H9 (cell line): ENCODE measurements at regions not wholly inside any gene's neighbourhood (a gene's known extent, or its start where the extent isn't known, plus 50 kb on each side); places are given as distances from the start of the nearest gene placed in this dataset.

Experiments
- DNase-seq: peaks from one replicate; pipeline ENCODE4 v3.0.0-alpha.2; 2017
- H2AFZ ChIP-seq: one replicate; pipeline ENCODE4 v1.6.1; 2013; ENCODE audit warnings: mild to moderate bottlenecking, low read length, control low read depth, moderate library complexity
- H2AK5ac ChIP-seq: 2 replicates; pipeline ENCODE4 v1.6.1; 2013; ENCODE audit warnings: low read length, control low read depth, mixed read lengths; ENCODE audit not compliant: insufficient read length
- H2BK120ac ChIP-seq: one replicate; pipeline ENCODE4 v1.6.1; 2013; ENCODE audit warnings: low read depth, mild to moderate bottlenecking, low read length, control low read depth, inconsistent platforms; ENCODE audit not compliant: poor library complexity, severe bottlenecking
- H2BK12ac ChIP-seq: 2 replicates; pipeline ENCODE4 v1.6.1; 2013; ENCODE audit warnings: low read length, control low read depth, mixed read lengths, low read depth; ENCODE audit not compliant: insufficient read length
- H2BK15ac ChIP-seq: 2 replicates; pipeline ENCODE4 v1.6.1; 2013; ENCODE audit warnings: low read depth, low read length, control low read depth
- H2BK20ac ChIP-seq: one replicate; pipeline ENCODE4 v1.6.1; 2013; ENCODE audit warnings: low read depth, mild to moderate bottlenecking, low read length, control low read depth, inconsistent platforms; ENCODE audit not compliant: poor library complexity, severe bottlenecking
- H2BK5ac ChIP-seq: 2 replicates; pipeline ENCODE4 v1.6.1; 2013; ENCODE audit warnings: low read length, control low read depth, mixed read lengths; ENCODE audit not compliant: insufficient read length
- H3K14ac ChIP-seq: 2 replicates; pipeline ENCODE4 v1.6.1; 2013; ENCODE audit warnings: low read length, control low read depth; ENCODE audit not compliant: insufficient read depth
- H3K18ac ChIP-seq: 2 replicates; pipeline ENCODE4 v1.6.1; 2013; ENCODE audit warnings: low read depth, mild to moderate bottlenecking, mixed read lengths, low read length, control low read depth; ENCODE audit not compliant: insufficient read length
- H3K23ac ChIP-seq: 2 replicates; pipeline ENCODE4 v1.6.1; 2013; ENCODE audit warnings: low read length, control low read depth, mixed read lengths, low read depth; ENCODE audit not compliant: insufficient read length
- H3K23me2 ChIP-seq: 2 replicates; pipeline ENCODE4 v1.6.1; 2013; ENCODE audit warnings: low read depth, mild to moderate bottlenecking, mixed read lengths, low read length, control low read depth; ENCODE audit not compliant: insufficient read length, poor library complexity, severe bottlenecking
- H3K27ac ChIP-seq: 2 replicates; pipeline ENCODE4 v1.5.1; 2013; ENCODE audit warnings: low read length, control low read depth, mixed read lengths, low read depth; ENCODE audit not compliant: insufficient read length
- H3K27me3 ChIP-seq: 2 replicates; pipeline ENCODE4 v1.6.1; 2013; ENCODE audit warnings: low read length, control low read depth, inconsistent platforms; ENCODE audit not compliant: insufficient read depth
- H3K4ac ChIP-seq: 2 replicates; pipeline ENCODE4 v1.6.1; 2013; ENCODE audit warnings: low read depth, mild to moderate bottlenecking, control low read depth, inconsistent platforms, low read length, moderate library complexity
- H3K4me1 ChIP-seq: 2 replicates; pipeline ENCODE4 v1.6.1; 2013; ENCODE audit warnings: low read length, control low read depth, inconsistent platforms; ENCODE audit not compliant: insufficient read depth
- H3K4me2 ChIP-seq: 2 replicates; pipeline ENCODE4 v1.6.1; 2013; ENCODE audit warnings: low read length, control low read depth, mixed read lengths; ENCODE audit not compliant: insufficient read length, insufficient read depth
- H3K56ac ChIP-seq: 2 replicates; pipeline ENCODE4 v1.6.1; 2013; ENCODE audit warnings: low read depth, mild to moderate bottlenecking, mixed read lengths, low read length, control low read depth; ENCODE audit not compliant: insufficient read length
- H3K79me1 ChIP-seq: 2 replicates; pipeline ENCODE4 v1.6.1; 2013; ENCODE audit warnings: low read depth, mild to moderate bottlenecking, moderate library complexity, low read length, control low read depth, inconsistent platforms; ENCODE audit not compliant: insufficient read depth, poor library complexity, severe bottlenecking
- H3K79me2 ChIP-seq: 2 replicates; pipeline ENCODE4 v1.6.1; 2013; ENCODE audit warnings: low read length, control low read depth, inconsistent platforms; ENCODE audit not compliant: insufficient read depth
- H3K9ac ChIP-seq: 2 replicates; pipeline ENCODE4 v1.6.1; 2013; ENCODE audit warnings: low read length, control low read depth, mixed read lengths; ENCODE audit not compliant: insufficient read length; ENCODE audit errors: extremely low read depth
- H3K9me3 ChIP-seq: one replicate; pipeline ENCODE4 v1.6.1; 2013; ENCODE audit warnings: low read depth, low read length, inconsistent platforms; ENCODE audit not compliant: control insufficient read depth
- H3T11ph ChIP-seq: one replicate; pipeline ENCODE4 v1.6.1; 2013; ENCODE audit warnings: mild to moderate bottlenecking, low read length, control low read depth, inconsistent platforms
- H4K20me1 ChIP-seq: one replicate; pipeline ENCODE4 v1.6.1; 2013; ENCODE audit not compliant: control insufficient read depth, insufficient read length, insufficient read depth
- H4K5ac ChIP-seq: 2 replicates; pipeline ENCODE4 v1.6.1; 2013; ENCODE audit warnings: low read depth, mild to moderate bottlenecking, mixed read lengths, low read length, control low read depth; ENCODE audit not compliant: insufficient read length
- H4K8ac ChIP-seq: replicated peaks from 2 replicates; pipeline ENCODE4 v1.6.1; 2013; ENCODE audit warnings: low read length, control low read depth, mixed read lengths, low read depth; ENCODE audit not compliant: insufficient read length
- H4K91ac ChIP-seq: 2 replicates; pipeline ENCODE4 v1.6.1; 2013; ENCODE audit warnings: low read depth, mild to moderate bottlenecking, moderate library complexity, mixed read lengths, low read length, control low read depth; ENCODE audit not compliant: insufficient read length
- H3K27ac Mint-ChIP-seq, 3 experiments: 2 replicates in 2 of 3; 3 replicates in 1 of 3; pipeline ENCODE4 v1.8.0; 2020 to 2021; ENCODE audit warnings: mixed read lengths in 3 of 3, mild to moderate bottlenecking in 1 of 3, moderate library complexity in 1 of 3
- H3K27me3 Mint-ChIP-seq: 2 replicates; pipeline ENCODE4 v1.8.0; 2021; ENCODE audit warnings: low read depth, mild to moderate bottlenecking, moderate library complexity, mixed read lengths
- H3K36me3 Mint-ChIP-seq, 3 experiments: 2 replicates in 2 of 3; 3 replicates in 1 of 3; pipeline ENCODE4 v1.8.0; 2020 to 2021; ENCODE audit warnings: low read depth in 3 of 3, mixed read lengths in 3 of 3; ENCODE audit not compliant: insufficient read depth in 1 of 3
- H3K4me1 Mint-ChIP-seq, 2 experiments: 2 replicates each; pipeline ENCODE4 v1.8.0; 2020; ENCODE audit warnings: mixed read lengths in 2 of 2
- H3K4me3 Mint-ChIP-seq, 2 experiments: 2 replicates in 1 of 2; 3 replicates in 1 of 2; pipeline ENCODE4 v1.8.0; 2020 to 2021; ENCODE audit warnings: mild to moderate bottlenecking in 2 of 2, mixed read lengths in 2 of 2, moderate library complexity in 1 of 2
- H3K9me3 Mint-ChIP-seq, 2 experiments: 2 replicates in 1 of 2; 3 replicates in 1 of 2; pipeline ENCODE4 v1.8.0; 2020; ENCODE audit warnings: mild to moderate bottlenecking in 2 of 2, mixed read lengths in 2 of 2, moderate library complexity in 1 of 2
- CTCF ChIP-seq: fragments of 200-600 bp; sonication (generic); conservative IDR thresholded peaks from 3 replicates; pipeline ENCODE4 v1.8.0; 2021; ENCODE audit warnings: antibody characterized with exemption, mild to moderate bottlenecking
- WGBS: extraction: QIAGEN DNeasy Blood & Tissue Kit; methylation state at CpG from one replicate; pipeline ENCODE4 v1.1.7; 2013; ENCODE audit warnings: missing lambda C conversion rate, low lambda C conversion rate, mixed read lengths; ENCODE audit not compliant: insufficient read length; ENCODE audit errors: extremely low coverage; 5-methylcytosine and 5-hydroxymethylcytosine counted together

DNA sequence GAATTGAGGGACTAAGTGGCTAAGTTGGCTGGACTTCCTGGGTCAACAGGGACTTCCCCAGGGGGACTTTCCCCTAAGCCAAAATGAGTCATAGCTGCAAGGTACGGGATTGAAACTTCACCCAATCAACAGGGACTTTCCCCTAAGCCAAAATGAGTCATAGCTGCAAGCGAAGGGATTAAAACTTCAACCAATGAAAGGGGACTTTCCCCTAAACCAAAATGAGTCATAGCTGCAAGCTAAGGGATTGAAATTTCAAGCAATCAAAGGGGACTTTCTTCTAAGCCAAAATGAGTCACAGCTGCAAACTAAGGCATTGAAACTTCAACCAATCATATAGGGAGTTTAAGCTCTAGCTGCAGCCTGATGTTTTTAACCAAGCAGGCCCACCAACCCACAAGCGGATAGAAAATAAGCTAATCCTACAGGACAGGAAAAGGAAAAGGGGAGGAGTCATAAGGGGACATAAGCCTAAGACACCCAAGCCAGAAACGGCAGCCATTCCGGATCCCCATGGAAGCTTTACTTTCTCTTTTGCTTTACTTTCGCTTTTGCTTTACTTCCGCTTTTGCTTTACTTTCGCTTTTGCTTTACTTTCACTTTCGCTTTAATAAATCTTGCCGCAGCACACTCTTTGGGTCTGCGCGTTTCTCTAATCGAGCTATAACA lies 1375.4 kb upstream of the CELF4 start:
- Mint-ChIP-seq H3K36me3 (peaks cover 4 to 37% (median 21%) of the 10 kb centered on the region in 3 experiments; a peak in 6 of 7 replicates), H3K9me3 (peaks cover 23 to 32% of the 10 kb centered on the region in 2 experiments), H3K27ac (no peak overlapping the region), H3K4me1 (peaks cover 0 to 6% of the 10 kb centered on the region in 2 experiments; a peak in 2 of 4 replicates), H3K27me3 (no peaks in the 10 kb centered on the region), H3K4me3 (no peak overlapping the region)
- no peak overlapping the region for H3K27ac ChIP-seq
- no peak for TF ChIP-seq CTCF
- no CpG with 5 or more reads among the region's 13 CpGs for WGBS
- no peak overlapping the region for H3K4ac ChIP-seq
- no peak overlapping the region for H3K14ac ChIP-seq
- no peak overlapping the region for H4K8ac ChIP-seq
- no peak overlapping the region for H3K23ac ChIP-seq
- H2AK5ac ChIP-seq: no peak overlapping the region
- H3K23me2 ChIP-seq: no peaks in the 10 kb centered on the region
- H4K5ac ChIP-seq: no peak overlapping the region
- no peak overlapping the region for H2BK20ac ChIP-seq
- H3K56ac ChIP-seq: no peak overlapping the region
- H3K18ac ChIP-seq: no peak overlapping the region
- DNase-seq: no peak
- no peak overlapping the region for H3K9ac ChIP-seq
- H4K20me1 ChIP-seq: no peaks in the 10 kb centered on the region
- H2AFZ ChIP-seq: no peak overlapping the region
- H2BK12ac ChIP-seq: no peak overlapping the region
- no peak overlapping the region for H2BK15ac ChIP-seq
- no peaks in the 10 kb centered on the region for H3K79me1 ChIP-seq
- no peak overlapping the region for H2BK5ac ChIP-seq
- no peaks in the 10 kb centered on the region for H3K9me3 ChIP-seq
- no peaks in the 10 kb centered on the region for H3K79me2 ChIP-seq
- no peak overlapping the region for H4K91ac ChIP-seq
- no peak overlapping the region for H3T11ph ChIP-seq
- no peaks in the 10 kb centered on the region for H3K27me3 ChIP-seq
- H2BK120ac ChIP-seq: no peak overlapping the region
- H3K4me2 ChIP-seq: no peak overlapping the region
- H3K4me1 ChIP-seq: peaks cover 2% of the 10 kb centered on the region; the same call in 1 of the 2 replicates
